OCI-LY7 (cell line): ENCODE measurements at regions not wholly inside any gene's neighbourhood (a gene's known extent, or its start where the extent isn't known, plus 50 kb on each side); places are given as distances from the start of the nearest gene placed in this dataset.

Source experiments
- BruUV-seq: library from RNA; stranded (reverse); fragments of 400-500 nt; replicated peaks from 2 replicates; lab custom pipeline; 2021; lab: Mats Ljungman, UMichigan
- CTCF ChIA-PET: fragments of 300-600 bp; sonication (Branson Sonifier 250); formaldehyde crosslinking; loops from one replicate; lab custom pipeline; 2022; ENCODE audit warnings: antibody characterized with exemption; ENCODE audit not compliant: unreplicated experiment; lab: Charles Lee
- POLR2A ChIA-PET: fragments of 300-600 bp; sonication (Branson Sonifier 250); formaldehyde crosslinking; loops from one replicate; lab custom pipeline; 2022; ENCODE audit warnings: antibody characterized with exemption; lab: Charles Lee
- DNase-seq: peaks from one replicate; pipeline ENCODE4 v3.0.0-alpha.2; 2015; ENCODE audit warnings: low spot score
- H2AFZ ChIP-seq: fragments of 200-600 bp; sonication (generic), shearing (Covaris generic); 2 replicates; pipeline ENCODE4 v1.6.1; 2014; ENCODE audit warnings: mild to moderate bottlenecking, antibody characterized with exemption, low read length, moderate library complexity
- H3K27ac ChIP-seq: fragments of 200-600 bp; sonication (generic); 2 replicates; pipeline ENCODE4 v1.5.1; 2014; ENCODE audit warnings: mixed run types, low read depth, mild to moderate bottlenecking, moderate library complexity, low read length, inconsistent platforms; ENCODE audit not compliant: poor library complexity, severe bottlenecking
- H3K36me3 ChIP-seq: fragments of 200-600 bp; sonication (generic); 2 replicates; pipeline ENCODE4 v1.6.1; 2014; ENCODE audit warnings: mild to moderate bottlenecking, antibody characterized with exemption, low read length, moderate library complexity, mixed read lengths; ENCODE audit not compliant: insufficient read depth
- H3K4me1 ChIP-seq: fragments of 200-600 bp; sonication (generic); 2 replicates; pipeline ENCODE4 v1.5.1; 2014; ENCODE audit warnings: mild to moderate bottlenecking, low read length; ENCODE audit not compliant: insufficient read depth, poor library complexity, severe bottlenecking
- H3K4me2 ChIP-seq: fragments of 200-600 bp; sonication (generic); 2 replicates; pipeline ENCODE4 v1.6.1; 2014; ENCODE audit warnings: mild to moderate bottlenecking, low read length
- H3K4me3 ChIP-seq: fragments of 200-600 bp; sonication (generic); 2 replicates; pipeline ENCODE4 v1.5.1; 2014; ENCODE audit warnings: mild to moderate bottlenecking, low read depth, low read length; ENCODE audit not compliant: poor library complexity, severe bottlenecking
- H3K79me2 ChIP-seq: fragments of 200-600 bp; sonication (generic); 2 replicates; pipeline ENCODE4 v1.6.1; 2016; ENCODE audit warnings: low read depth, mild to moderate bottlenecking, low read length, moderate library complexity, mixed read lengths; ENCODE audit not compliant: insufficient read depth
- H3K9me2 ChIP-seq: fragments of 200-600 bp; sonication (generic); 2 replicates; pipeline ENCODE4 v1.6.1; 2016; ENCODE audit warnings: mild to moderate bottlenecking, low read length, mixed read lengths; ENCODE audit not compliant: insufficient read depth
- H3K9me3 ChIP-seq: fragments of 200-600 bp; sonication (generic); 2 replicates; pipeline ENCODE4 v1.6.1; 2014; ENCODE audit warnings: mild to moderate bottlenecking, mixed run types, low read length, mixed read lengths
- H4K20me1 ChIP-seq: fragments of 200-600 bp; sonication (generic); 2 replicates; pipeline ENCODE4 v1.6.1; 2014; ENCODE audit warnings: mild to moderate bottlenecking, antibody characterized with exemption, low read length, moderate library complexity, mixed read lengths; ENCODE audit not compliant: insufficient read depth
- CTCF ChIP-seq: fragments of 200-600 bp; sonication (generic); conservative IDR thresholded peaks from 2 replicates; pipeline ENCODE4 v1.5.1; 2014; ENCODE audit warnings: mild to moderate bottlenecking, antibody characterized with exemption, low read length, moderate library complexity, mixed read lengths
- EZH2phosphoT487 ChIP-seq: fragments of 200-600 bp; sonication (generic); IDR thresholded peaks from 2 replicates; pipeline ENCODE4 v1.6.1; 2018; ENCODE audit warnings: low read depth, borderline replicate concordance, mild to moderate bottlenecking, mixed run types, antibody characterized with exemption, low read length, moderate library complexity, mixed read lengths
- intact Hi-C: fragments of 100-400 bp; cut with micrococcal nuclease; formaldehyde crosslinking; loops from one replicate; pipeline ENCODE4 v1.10.0; 2022; ENCODE audit not compliant: unreplicated experiment

- DNase-seq: no peak
- Histone ChIP-seq H3K79me2 (no peaks in the 10 kb centered on the region), H3K9me2 (no peaks in the 10 kb centered on the region), H3K27ac (no peak overlapping the region), H2AFZ (no peak overlapping the region), H3K36me3 (no peaks in the 10 kb centered on the region), H3K4me3 (no peak overlapping the region), H4K20me1 (no peaks in the 10 kb centered on the region), H3K4me1 (no peaks in the 10 kb centered on the region), H3K4me2 (no peak overlapping the region), H3K9me3 (no peaks in the 10 kb centered on the region)
- CTCF ChIA-PET: no interaction called here
- no TSS peak for BruUV-seq
- TF ChIP-seq CTCF: no peak
- no peak for TF ChIP-seq EZH2phosphoT487
- intact Hi-C loops: no loop called here
- POLR2A ChIA-PET: no interaction called here
Measured at GRCh38 chr3:16053794-16054193, 120.7 kb upstream of the GALNT15 start.

GRCh38 chr3:16055606-16056211 is 118.8 kb upstream of the GALNT15 start:
- Histone ChIP-seq H3K4me2 (no peak overlapping the region), H3K4me3 (no peak overlapping the region), H3K36me3 (no peaks in the 10 kb centered on the region), H3K9me2 (no peaks in the 10 kb centered on the region), H4K20me1 (no peaks in the 10 kb centered on the region), H3K79me2 (no peaks in the 10 kb centered on the region), H3K27ac (no peak overlapping the region), H3K9me3 (no peaks in the 10 kb centered on the region), H3K4me1 (no peaks in the 10 kb centered on the region), H2AFZ (no peak overlapping the region)
- POLR2A ChIA-PET: no interaction called here
- CTCF ChIA-PET: no interaction called here
- no peak for DNase-seq
- TF ChIP-seq CTCF (no peak), EZH2phosphoT487 (no peak)
- no TSS peak for BruUV-seq
- intact Hi-C loops: no loop called here

- ChIA-PET CTCF (no interaction called here), POLR2A (no interaction called here)
- Histone ChIP-seq H3K4me2 (no peak overlapping the region), H3K36me3 (no peaks in the 10 kb centered on the region), H3K9me2 (no peaks in the 10 kb centered on the region), H3K27ac (no peak overlapping the region), H3K4me1 (no peaks in the 10 kb centered on the region), H4K20me1 (no peaks in the 10 kb centered on the region), H2AFZ (no peak overlapping the region), H3K9me3 (no peaks in the 10 kb centered on the region), H3K4me3 (no peak overlapping the region), H3K79me2 (no peaks in the 10 kb centered on the region)
- no TSS peak for BruUV-seq
- DNase-seq: no peak
- intact Hi-C loops: no loop called here
- TF ChIP-seq CTCF: no peak
Measured at GRCh38 chr3:16056217-16056616, 118.3 kb upstream of the GALNT15 start.
